DOHH2 (cell line): ENCODE measurements at regions not wholly inside any gene's neighbourhood (a gene's known extent, or its start where the extent isn't known, plus 50 kb on each side); places are given as distances from the start of the nearest gene placed in this dataset.
"Not testable (repeated sequence)": the region's sequence is repeated elsewhere in the genome, so short reads cannot be mapped to it uniquely, and the experiment has no call there.

Experiments
- H3F3A ChIP-seq: fragments of 200-600 bp; sonication (generic), shearing (Covaris generic); 2 replicates; pipeline ENCODE4 v1.6.0; 2016; ENCODE audit warnings: antibody characterized with exemption, mild to moderate bottlenecking; ENCODE audit not compliant: control insufficient read depth, insufficient read depth
- H3K27ac ChIP-seq: fragments of 200-600 bp; sonication (generic); 2 replicates; pipeline ENCODE4 v1.5.1; 2014; ENCODE audit warnings: low read depth, mild to moderate bottlenecking, low read length, moderate library complexity
- H3K27me3 ChIP-seq: fragments of 200-600 bp; sonication (generic); 2 replicates; pipeline ENCODE4 v1.6.1; 2014; ENCODE audit warnings: mild to moderate bottlenecking, low read length, mixed read lengths; ENCODE audit not compliant: control insufficient read depth
- H3K36me3 ChIP-seq: fragments of 200-600 bp; sonication (generic); 2 replicates; pipeline ENCODE4 v1.6.1; 2014; ENCODE audit warnings: mild to moderate bottlenecking, low read length, moderate library complexity, mixed read lengths; ENCODE audit not compliant: control insufficient read depth
- H3K4me1 ChIP-seq: fragments of 200-600 bp; sonication (generic); 2 replicates; pipeline ENCODE4 v1.6.1; 2014; ENCODE audit warnings: mild to moderate bottlenecking, low read length, mixed read lengths; ENCODE audit not compliant: control insufficient read depth
- H3K4me2 ChIP-seq: fragments of 200-600 bp; sonication (generic); 2 replicates; pipeline ENCODE4 v1.6.0; 2014; ENCODE audit warnings: mild to moderate bottlenecking, low read length, moderate library complexity
- H3K4me3 ChIP-seq: fragments of 200-600 bp; sonication (generic); 2 replicates; pipeline ENCODE4 v1.5.1; 2014; ENCODE audit warnings: mild to moderate bottlenecking, low read length, mixed read lengths
- H3K79me2 ChIP-seq: fragments of 200-600 bp; sonication (generic); 2 replicates; pipeline ENCODE4 v1.6.1; 2014; ENCODE audit warnings: mild to moderate bottlenecking, low read length, mixed read lengths; ENCODE audit not compliant: control insufficient read depth
- H3K9me2 ChIP-seq: fragments of 200-600 bp; sonication (generic); replicated peaks from 2 replicates; pipeline ENCODE4 v1.6.1; 2014; ENCODE audit warnings: mild to moderate bottlenecking, low read length, mixed read lengths; ENCODE audit not compliant: control insufficient read depth
- H3K9me3 ChIP-seq: fragments of 200-600 bp; sonication (generic); 2 replicates; pipeline ENCODE4 v1.6.1; 2014; ENCODE audit warnings: antibody characterized with exemption, low read length, mixed read lengths; ENCODE audit not compliant: control insufficient read depth, insufficient read depth
- H4K20me1 ChIP-seq: fragments of 200-600 bp; sonication (generic); 2 replicates; pipeline ENCODE4 v1.6.0; 2014; ENCODE audit warnings: low read depth, mild to moderate bottlenecking, antibody characterized with exemption, low read length, moderate library complexity; ENCODE audit not compliant: control insufficient read depth, insufficient read depth
- EZH2phosphoT487 ChIP-seq: fragments of 200-600 bp; sonication (generic); IDR thresholded peaks from 2 replicates; pipeline ENCODE4 v1.6.1; 2017; ENCODE audit warnings: borderline replicate concordance, mild to moderate bottlenecking, antibody characterized with exemption, low read length, moderate library complexity, mixed read lengths
- TF ChIP-seq, protein P1 (sequence below): fragments of 200-600 bp; sonication (generic); IDR thresholded peaks from one replicate; pipeline ENCODE4 v1.5.1; 2014; ENCODE audit warnings: antibody characterized with exemption, mild to moderate bottlenecking, low read depth, low read length; ENCODE audit not compliant: poor library complexity, severe bottlenecking

DNA sequence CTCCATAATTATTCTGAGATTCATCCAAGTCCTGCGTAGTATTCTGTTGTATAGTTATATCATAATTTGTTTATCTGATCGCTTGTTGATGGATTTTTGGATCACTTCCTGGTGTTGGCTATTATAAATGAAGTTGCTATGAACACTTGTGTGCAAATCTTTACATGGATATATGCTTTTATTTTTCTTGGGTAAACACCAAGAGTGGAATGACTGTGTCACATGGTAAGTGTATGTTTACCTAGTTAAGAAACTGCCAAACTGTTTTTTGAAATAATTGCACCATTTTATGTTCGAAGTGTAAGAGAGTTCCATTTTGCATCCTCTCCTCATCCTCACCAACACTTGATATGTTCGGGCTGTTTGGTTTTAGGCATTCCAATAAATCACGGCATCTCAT is 360.4 kb upstream of the FRG2C start:
- Histone ChIP-seq H3K9me2 (no peaks in the 10 kb centered on the region), H3K27ac (no peak overlapping the region), H3K79me2 (no peaks in the 10 kb centered on the region), H3K27me3 (no peaks in the 10 kb centered on the region), H3K4me1 (no peaks in the 10 kb centered on the region), H3K36me3 (no peaks in the 10 kb centered on the region), H3K4me3 (no peak overlapping the region), H3K9me3 (no peaks in the 10 kb centered on the region), H4K20me1 (no peaks in the 10 kb centered on the region), H3F3A (no peaks in the 10 kb centered on the region), H3K4me2 (no peak overlapping the region)
- TF ChIP-seq EZH2phosphoT487 = no peak
- TF ChIP-seq, protein P1, sequence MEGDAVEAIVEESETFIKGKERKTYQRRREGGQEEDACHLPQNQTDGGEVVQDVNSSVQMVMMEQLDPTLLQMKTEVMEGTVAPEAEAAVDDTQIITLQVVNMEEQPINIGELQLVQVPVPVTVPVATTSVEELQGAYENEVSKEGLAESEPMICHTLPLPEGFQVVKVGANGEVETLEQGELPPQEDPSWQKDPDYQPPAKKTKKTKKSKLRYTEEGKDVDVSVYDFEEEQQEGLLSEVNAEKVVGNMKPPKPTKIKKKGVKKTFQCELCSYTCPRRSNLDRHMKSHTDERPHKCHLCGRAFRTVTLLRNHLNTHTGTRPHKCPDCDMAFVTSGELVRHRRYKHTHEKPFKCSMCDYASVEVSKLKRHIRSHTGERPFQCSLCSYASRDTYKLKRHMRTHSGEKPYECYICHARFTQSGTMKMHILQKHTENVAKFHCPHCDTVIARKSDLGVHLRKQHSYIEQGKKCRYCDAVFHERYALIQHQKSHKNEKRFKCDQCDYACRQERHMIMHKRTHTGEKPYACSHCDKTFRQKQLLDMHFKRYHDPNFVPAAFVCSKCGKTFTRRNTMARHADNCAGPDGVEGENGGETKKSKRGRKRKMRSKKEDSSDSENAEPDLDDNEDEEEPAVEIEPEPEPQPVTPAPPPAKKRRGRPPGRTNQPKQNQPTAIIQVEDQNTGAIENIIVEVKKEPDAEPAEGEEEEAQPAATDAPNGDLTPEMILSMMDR = no peak

DNA sequence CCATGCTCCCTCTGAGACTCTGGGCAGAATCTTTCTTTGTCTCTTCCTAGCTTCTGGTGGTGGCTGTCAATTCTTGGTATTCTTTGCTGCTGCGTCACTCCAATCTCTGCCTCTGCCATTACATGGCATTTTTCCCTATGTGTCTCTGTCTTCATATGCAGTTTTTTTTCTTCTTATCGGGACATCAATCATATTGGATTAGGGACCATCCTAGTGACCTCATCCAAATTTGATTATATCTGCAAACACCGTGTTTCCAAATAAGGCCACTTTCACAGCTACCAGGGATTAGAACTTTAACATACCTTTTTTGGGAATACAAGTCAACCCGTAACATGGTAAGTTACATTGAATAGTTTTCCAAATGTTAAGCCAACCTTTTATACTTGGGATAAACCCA is 358.2 kb upstream of the FRG2C start:
- Histone ChIP-seq H3K79me2 (no peaks in the 10 kb centered on the region), H4K20me1 (no peaks in the 10 kb centered on the region), H3K4me2 (no peak overlapping the region), H3K36me3 (no peaks in the 10 kb centered on the region), H3K9me3 (no peaks in the 10 kb centered on the region), H3K27ac (no peak overlapping the region), H3F3A (no peaks in the 10 kb centered on the region), H3K9me2 (no peaks in the 10 kb centered on the region), H3K27me3 (no peaks in the 10 kb centered on the region), H3K4me1 (no peaks in the 10 kb centered on the region), H3K4me3 (no peak overlapping the region)
- no peak for TF ChIP-seq EZH2phosphoT487
- TF ChIP-seq, protein P1 = no peak

DNA sequence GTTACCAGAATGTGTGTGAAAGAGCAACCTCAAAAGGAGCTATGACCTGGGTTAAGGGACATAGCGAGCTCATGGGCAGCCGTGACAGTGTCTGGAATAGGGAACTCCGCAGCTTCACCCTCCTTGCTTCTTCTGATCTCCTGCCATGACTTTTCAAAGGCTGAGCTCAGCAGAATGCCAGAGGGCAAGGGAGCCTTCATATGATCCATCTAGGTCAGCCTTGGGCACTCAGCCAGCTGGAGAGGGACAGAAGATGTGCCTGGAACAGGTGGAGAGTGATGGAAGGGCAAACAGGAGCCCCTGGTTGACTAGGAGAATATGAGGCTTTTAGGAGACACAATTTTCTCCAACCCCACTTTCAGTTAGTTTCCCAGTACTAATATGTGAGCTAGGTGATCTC is 352.8 kb upstream of the FRG2C start:
- not testable (repeated sequence) for H3K27ac ChIP-seq, H3K36me3 ChIP-seq, H3K4me1 ChIP-seq, H3F3A ChIP-seq, H3K4me3 ChIP-seq, H4K20me1 ChIP-seq, H3K27me3 ChIP-seq, H3K79me2 ChIP-seq, H3K4me2 ChIP-seq, H3K9me3 ChIP-seq, H3K9me2 ChIP-seq

DNA sequence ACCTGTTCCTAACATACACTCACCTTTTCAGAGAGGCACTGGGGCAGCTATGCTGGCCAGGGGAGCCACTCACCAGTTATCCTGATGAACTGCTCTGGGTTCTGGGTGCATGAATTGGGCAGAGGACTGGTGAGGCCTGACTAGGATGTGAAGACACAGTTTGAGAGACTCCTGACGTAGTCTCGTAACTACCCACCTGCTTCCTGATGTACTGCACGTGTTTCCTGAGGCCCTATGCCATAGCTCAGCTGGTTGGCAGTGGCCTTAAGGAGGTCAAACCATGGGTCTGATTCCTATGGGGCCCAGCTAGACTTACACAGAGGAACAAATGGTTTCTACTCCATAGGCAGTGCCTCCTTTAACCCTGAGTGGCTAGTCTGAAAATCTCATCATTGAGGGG is 351.7 kb upstream of the FRG2C start:
- not testable (repeated sequence) for H3K79me2 ChIP-seq

DNA sequence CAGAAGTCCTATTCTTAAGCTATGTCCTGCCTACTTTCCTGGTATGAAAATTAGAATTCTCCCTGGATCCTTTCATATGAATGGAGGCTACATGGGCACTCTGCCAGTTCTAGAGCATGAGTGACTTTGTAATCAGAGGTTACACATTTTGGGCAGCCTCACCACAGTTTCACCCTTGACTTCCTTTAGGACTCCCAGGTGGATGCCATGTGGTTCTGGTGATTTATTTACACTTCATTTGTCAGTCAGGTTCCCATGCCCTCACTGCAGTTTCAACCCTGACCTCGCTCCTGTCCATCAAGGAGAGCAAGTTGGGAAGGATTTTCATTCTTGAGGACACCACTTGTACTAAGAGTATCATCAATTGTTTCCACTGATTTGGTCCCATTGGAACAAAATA is 344.4 kb upstream of the FRG2C start:
- H3K79me2 ChIP-seq, H3F3A ChIP-seq, H3K9me3 ChIP-seq, H3K36me3 ChIP-seq, H3K9me2 ChIP-seq, H3K4me2 ChIP-seq, H3K27ac ChIP-seq, H3K4me3 ChIP-seq, H4K20me1 ChIP-seq, H3K4me1 ChIP-seq, H3K27me3 ChIP-seq: not testable (repeated sequence)

More for the DNA sequence above, 351.7 kb upstream of the FRG2C start:
- not testable (repeated sequence) for H3K4me2 ChIP-seq, H3K9me2 ChIP-seq, H3K27ac ChIP-seq, H3K9me3 ChIP-seq, H3K4me3 ChIP-seq, H3K27me3 ChIP-seq, H3K36me3 ChIP-seq, H4K20me1 ChIP-seq, H3F3A ChIP-seq, H3K4me1 ChIP-seq
